K562 (cell line): ENCODE measurements at regions not wholly inside any gene's neighbourhood (a gene's known extent, or its start where the extent isn't known, plus 50 kb on each side); places are given as distances from the start of the nearest gene placed in this dataset.

ENCODE experiments used
- BDP1 ChIP-seq: IDR thresholded peaks from 3 replicates; pipeline ENCODE4 v1.6.1; 2011; ENCODE audit not compliant: insufficient read length, insufficient read depth
- CREB1 ChIP-seq, 2 experiments: sonication (generic) in 1 of 2; formaldehyde crosslinking in 1 of 2; IDR thresholded peaks; 2 replicates each; pipeline versions ENCODE4 v1.6.1 to v1.8.0; 2012 to 2022; ENCODE audit warnings: inconsistent platforms in 1 of 2, mild to moderate bottlenecking in 1 of 2, missing genetic modification reagents in 1 of 2, moderate library complexity in 1 of 2
- CREM ChIP-seq: IDR thresholded peaks from 2 replicates; pipeline ENCODE4 v1.6.1; 2014; ENCODE audit warnings: antibody characterized with exemption, low read depth
- E2F8 ChIP-seq: fragments of 450-650 bp; IDR thresholded peaks from 2 replicates; pipeline ENCODE4 v1.7.1; 2018; ENCODE audit warnings: mild to moderate bottlenecking, low read depth; ENCODE audit not compliant: partially characterized antibody
- NRF1 ChIP-seq, 2 experiments: fragments of 450-650 bp; IDR thresholded peaks in 1 of 2; conservative IDR thresholded peaks in 1 of 2; 2 replicates each; pipeline ENCODE4 v1.6.1; 2014; ENCODE audit warnings: mild to moderate bottlenecking in 2 of 2
- TAF7 ChIP-seq: fragments of 450-650 bp; IDR thresholded peaks from 2 replicates; pipeline ENCODE4 v1.6.1; 2016; ENCODE audit warnings: missing genetic modification characterization, missing compliant biosample characterization
- THAP7 ChIP-seq: fragments of 250-450 bp; sonication (Bioruptor Pico); IDR thresholded peaks from 2 replicates; pipeline ENCODE4 v1.5.0; 2021
- VEZF1 ChIP-seq: fragments of 200-800 bp; sonication (Bioruptor generic); IDR thresholded peaks from 2 replicates; pipeline ENCODE4 v1.6.1; 2017; ENCODE audit warnings: missing genetic modification characterization, missing compliant biosample characterization
- ZFX ChIP-seq: sonication (generic); formaldehyde crosslinking; IDR thresholded peaks from 2 replicates; pipeline ENCODE4 v1.8.0; 2022; ENCODE audit warnings: mild to moderate bottlenecking, missing genetic modification reagents, moderate library complexity
- ZNF316 ChIP-seq: fragments of 450-650 bp; IDR thresholded peaks from 2 replicates; pipeline ENCODE4 v1.6.1; 2016
- ZNF384 ChIP-seq: IDR thresholded peaks from 2 replicates; pipeline ENCODE4 v1.6.1; 2012; ENCODE audit warnings: low read depth, low read length, improper control_type of control experiment
- ZSCAN29 ChIP-seq: fragments of 450-650 bp; IDR thresholded peaks from 2 replicates; pipeline ENCODE4 v1.6.1; 2017

GRCh38 chr2:130252880-130253645, 54.8 kb upstream of the TUBA3E start (continued):
- TF ChIP-seq E2F8 (no peak), ZNF316 (no peak), ZSCAN29 (no peak), BDP1 (no peak), NRF1 (conservative IDR thresholded peaks at IDR 0.05 in 1 of 2, IDR thresholded peaks at IDR 0.05 in 1 of 2) (peak; percentile 16 to 18; a peak in 1 of 4 replicates), VEZF1 (CRISPR knock-in tag) (no peak), ZNF384 (0 out of 2 replicates have a peak, but pooled peaks have one; percentile 20), CREB1 (IDR thresholded peaks at IDR 0.05) (no peak), CREB1 (CRISPR knock-in tag; IDR thresholded peaks at IDR 0.05) (no peak), CREM (no peak), THAP7 (CRISPR knock-in tag) (no peak), TAF7 (tag) (no peak), ZFX (CRISPR knock-in tag) (0 out of 2 replicates have a peak, but pooled peaks have one; percentile 24)
- TF ChIP-seq, all 486 proteins: peak for 10
